Heart left ventricle (tissue), 13 donors: ENCODE measurements at regions not wholly inside any gene's neighbourhood (a gene's known extent, or its start where the extent isn't known, plus 50 kb on each side); places are given as distances from the start of the nearest gene placed in this dataset.

Experiments
- POLR2A ChIP-seq, 2 donors: fragments of 450-650 bp; IDR thresholded peaks; one replicate each; pipeline ENCODE4 v1.6.1; 2017; ENCODE audit warnings: antibody characterized with exemption in 2 of 2, mild to moderate bottlenecking in 2 of 2, moderate library complexity in 2 of 2
- TF ChIP-seq, protein P1 (sequence below), 12 donors: fragments of 200-600 bp; sonication (generic) in 4 of 12; IDR thresholded peaks; one replicate each; pipeline versions ENCODE4 v1.5.0 to v1.8.0; 2018 to 2022; ENCODE audit warnings: antibody characterized with exemption in 12 of 12, mild to moderate bottlenecking in 5 of 12
- donor health status: ischemic (EF 13 %, LVEDD 7.1; RV severe dilation, severe dysfunction).
- donor health status: DM: no; HTN: yes; CAD: no.
- donor health status: DM: no; HTN: no; CAD: no.
- donor health status: ischemic (EF 25% LVEDD 6.9; RV normal size, moderate dysfunction).
- donor health status: ischemic (EF 25% LVEDD 5.7; RV mildly dilated, moderate dysfunction).
- donor health status: ischemic (EF 35%, LVEDD 5.7; RV mildly dilated, moderate dysfunction).
- donor health status: nonischemic (EF 11% LVEDD 7.7; RV severe dilation, severe dysfunction).
- donor health status: DM: yes; HTN: yes; CAD: no.
- donor health status: PGD.
- donor health status: ischemic (EF 29% LVEDD 5.4; RV normal size, mild dysfunction).
- donor health status: nonischemic (EF 23%, LVEDD 6.1; RV moderate dilation, normal function).

DNA sequence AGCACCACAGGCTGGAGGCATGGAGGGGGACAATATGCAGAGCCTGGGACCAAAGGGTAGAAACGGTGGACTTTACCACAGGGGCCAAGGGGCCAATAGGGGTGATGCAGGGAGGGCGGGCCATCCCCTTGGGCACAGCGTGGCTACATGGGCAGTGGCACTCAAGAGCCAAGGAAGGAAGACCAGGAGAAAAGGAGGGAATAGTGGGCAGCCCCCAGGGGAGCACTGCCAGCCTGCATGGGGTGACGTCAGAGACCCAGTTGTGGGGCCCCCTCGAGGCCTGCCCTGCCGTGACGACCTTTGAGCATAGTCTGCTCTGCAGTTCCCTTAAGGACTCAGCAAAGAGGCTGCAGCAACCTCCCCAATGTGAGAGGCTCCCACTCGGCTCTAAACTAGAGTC is 95.5 kb upstream of the TMPRSS2 start:
- no peak for TF ChIP-seq POLR2A (IDR thresholded peaks at IDR 0.05)
- TF ChIP-seq, protein P1, sequence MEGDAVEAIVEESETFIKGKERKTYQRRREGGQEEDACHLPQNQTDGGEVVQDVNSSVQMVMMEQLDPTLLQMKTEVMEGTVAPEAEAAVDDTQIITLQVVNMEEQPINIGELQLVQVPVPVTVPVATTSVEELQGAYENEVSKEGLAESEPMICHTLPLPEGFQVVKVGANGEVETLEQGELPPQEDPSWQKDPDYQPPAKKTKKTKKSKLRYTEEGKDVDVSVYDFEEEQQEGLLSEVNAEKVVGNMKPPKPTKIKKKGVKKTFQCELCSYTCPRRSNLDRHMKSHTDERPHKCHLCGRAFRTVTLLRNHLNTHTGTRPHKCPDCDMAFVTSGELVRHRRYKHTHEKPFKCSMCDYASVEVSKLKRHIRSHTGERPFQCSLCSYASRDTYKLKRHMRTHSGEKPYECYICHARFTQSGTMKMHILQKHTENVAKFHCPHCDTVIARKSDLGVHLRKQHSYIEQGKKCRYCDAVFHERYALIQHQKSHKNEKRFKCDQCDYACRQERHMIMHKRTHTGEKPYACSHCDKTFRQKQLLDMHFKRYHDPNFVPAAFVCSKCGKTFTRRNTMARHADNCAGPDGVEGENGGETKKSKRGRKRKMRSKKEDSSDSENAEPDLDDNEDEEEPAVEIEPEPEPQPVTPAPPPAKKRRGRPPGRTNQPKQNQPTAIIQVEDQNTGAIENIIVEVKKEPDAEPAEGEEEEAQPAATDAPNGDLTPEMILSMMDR (IDR thresholded peaks at IDR 0.05), result no peak
